Neural progenitor cell (in vitro differentiated cells): ENCODE measurements at regions not wholly inside any gene's neighbourhood (a gene's known extent, or its start where the extent isn't known, plus 50 kb on each side); places are given as distances from the start of the nearest gene placed in this dataset.

Experiments used
- EZH2 ChIP-seq: fragments of 200-600 bp; sonication (generic); IDR thresholded peaks from 2 replicates; pipeline ENCODE4 v1.6.1; 2017; ENCODE audit warnings: antibody characterized with exemption, mild to moderate bottlenecking, moderate library complexity
- EZH2phosphoT487 ChIP-seq: fragments of 200-600 bp; sonication (generic); IDR thresholded peaks from 2 replicates; pipeline ENCODE4 v1.6.1; 2017; ENCODE audit warnings: antibody characterized with exemption
- TF ChIP-seq, protein P1 (sequence below): fragments of 200-600 bp; sonication (generic); IDR thresholded peaks from 2 replicates; pipeline ENCODE4 v1.5.1; 2017; ENCODE audit warnings: antibody characterized with exemption, mild to moderate bottlenecking

DNA sequence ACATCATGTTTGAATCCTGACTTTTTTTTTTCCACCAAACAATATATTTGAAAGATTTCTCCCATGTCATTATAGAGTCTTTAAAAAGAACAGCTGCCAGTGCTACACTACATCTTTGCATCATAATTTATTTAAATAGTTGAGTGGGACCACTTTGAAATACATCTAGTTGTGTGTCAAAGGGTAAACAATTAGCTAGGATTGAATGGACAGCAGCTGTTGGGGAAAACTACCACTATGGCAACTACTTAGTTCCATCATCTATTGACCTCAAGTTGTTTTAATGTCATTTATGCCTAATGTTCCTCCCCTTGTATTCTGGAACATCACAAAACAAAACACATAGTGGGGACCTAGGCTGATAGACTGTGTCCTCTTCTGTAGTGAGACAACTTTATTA is 985.1 kb downstream of the SORCS1 start:
- no peak for TF ChIP-seq EZH2
- TF ChIP-seq, protein P1, sequence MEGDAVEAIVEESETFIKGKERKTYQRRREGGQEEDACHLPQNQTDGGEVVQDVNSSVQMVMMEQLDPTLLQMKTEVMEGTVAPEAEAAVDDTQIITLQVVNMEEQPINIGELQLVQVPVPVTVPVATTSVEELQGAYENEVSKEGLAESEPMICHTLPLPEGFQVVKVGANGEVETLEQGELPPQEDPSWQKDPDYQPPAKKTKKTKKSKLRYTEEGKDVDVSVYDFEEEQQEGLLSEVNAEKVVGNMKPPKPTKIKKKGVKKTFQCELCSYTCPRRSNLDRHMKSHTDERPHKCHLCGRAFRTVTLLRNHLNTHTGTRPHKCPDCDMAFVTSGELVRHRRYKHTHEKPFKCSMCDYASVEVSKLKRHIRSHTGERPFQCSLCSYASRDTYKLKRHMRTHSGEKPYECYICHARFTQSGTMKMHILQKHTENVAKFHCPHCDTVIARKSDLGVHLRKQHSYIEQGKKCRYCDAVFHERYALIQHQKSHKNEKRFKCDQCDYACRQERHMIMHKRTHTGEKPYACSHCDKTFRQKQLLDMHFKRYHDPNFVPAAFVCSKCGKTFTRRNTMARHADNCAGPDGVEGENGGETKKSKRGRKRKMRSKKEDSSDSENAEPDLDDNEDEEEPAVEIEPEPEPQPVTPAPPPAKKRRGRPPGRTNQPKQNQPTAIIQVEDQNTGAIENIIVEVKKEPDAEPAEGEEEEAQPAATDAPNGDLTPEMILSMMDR: no peak
- TF ChIP-seq EZH2phosphoT487: no peak
